Breast epithelium (tissue), 3 donors: ENCODE measurements at regions not wholly inside any gene's neighbourhood (a gene's known extent, or its start where the extent isn't known, plus 50 kb on each side); places are given as distances from the start of the nearest gene placed in this dataset.
"Not testable (repeated sequence)": the region's sequence is repeated elsewhere in the genome, so short reads cannot be mapped to it uniquely, and the experiment has no call there.

Source experiments
- CTCF ChIP-seq, 3 donors: fragments of 450-650 bp; IDR thresholded peaks; one replicate each; pipeline ENCODE4 v1.5.1; 2016 to 2017; ENCODE audit warnings: antibody characterized with exemption in 3 of 3, mild to moderate bottlenecking in 3 of 3, moderate library complexity in 3 of 3
- POLR2A ChIP-seq: fragments of 450-650 bp; IDR thresholded peaks from one replicate; pipeline ENCODE4 v1.6.1; 2016; ENCODE audit warnings: antibody characterized with exemption, mild to moderate bottlenecking, moderate library complexity
- POLR2AphosphoS5 ChIP-seq, 3 donors: sonication (generic); formaldehyde crosslinking; IDR thresholded peaks; one replicate each; pipeline ENCODE4 v1.6.1; 2017; ENCODE audit warnings: antibody characterized with exemption in 3 of 3

GRCh38 chr9:64439747-64440146 lies 845.3 kb downstream of the FOXD4L5 start:
- TF ChIP-seq POLR2AphosphoS5 (IDR thresholded peaks at IDR 0.05); POLR2A; CTCF (IDR thresholded peaks at IDR 0.05): not testable (repeated sequence)
